Fibroblast of skin of scalp (primary cell): ENCODE measurements at regions not wholly inside any gene's neighbourhood (a gene's known extent, or its start where the extent isn't known, plus 50 kb on each side); places are given as distances from the start of the nearest gene placed in this dataset.
"Not testable (repeated sequence)": the region's sequence is repeated elsewhere in the genome, so short reads cannot be mapped to it uniquely, and the experiment has no call there.

Experiments
- DNase-seq: peaks from one replicate; pipeline ENCODE4 v3.0.0-alpha.2; 2013

- DNase-seq, result no peak
These were observed 684.3 kb upstream of the RAG2 start for GRCh38 chr11:37282367-37282766.

GRCh38 chr11:37280200-37280599 lies 682.2 kb upstream of the RAG2 start:
- DNase-seq, result no peak

DNA sequence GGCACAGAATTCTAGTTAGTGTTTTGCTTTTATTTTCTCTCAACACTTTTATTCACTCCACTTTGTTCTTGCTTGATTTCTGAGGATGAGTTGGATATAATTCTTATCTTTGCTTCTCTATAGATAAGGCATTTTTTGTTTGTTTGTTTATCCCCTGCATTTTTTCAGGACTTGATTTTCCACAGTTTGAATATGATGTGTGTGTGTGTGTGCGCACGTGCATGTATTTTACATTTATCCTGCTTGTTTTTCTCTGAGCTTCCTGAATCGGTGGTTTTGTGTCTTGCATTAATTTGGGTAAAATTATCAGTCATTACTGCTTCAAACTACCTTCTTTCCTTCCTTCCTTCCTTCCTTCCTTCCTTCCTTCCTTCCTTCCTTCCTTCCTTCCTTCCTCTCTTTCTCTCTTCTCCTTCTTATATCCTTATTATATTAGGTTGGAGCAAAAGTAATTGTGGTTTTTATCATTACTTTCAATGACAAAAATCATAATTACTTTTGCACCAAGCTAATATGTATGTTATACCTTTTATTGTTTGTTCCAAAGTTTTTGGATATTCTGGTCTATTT lies 679.9 kb upstream of the RAG2 start:
- no peak for DNase-seq

GRCh38 chr11:37264783-37265182 lies 666.7 kb upstream of the RAG2 start:
- DNase-seq, result no peak

DNA sequence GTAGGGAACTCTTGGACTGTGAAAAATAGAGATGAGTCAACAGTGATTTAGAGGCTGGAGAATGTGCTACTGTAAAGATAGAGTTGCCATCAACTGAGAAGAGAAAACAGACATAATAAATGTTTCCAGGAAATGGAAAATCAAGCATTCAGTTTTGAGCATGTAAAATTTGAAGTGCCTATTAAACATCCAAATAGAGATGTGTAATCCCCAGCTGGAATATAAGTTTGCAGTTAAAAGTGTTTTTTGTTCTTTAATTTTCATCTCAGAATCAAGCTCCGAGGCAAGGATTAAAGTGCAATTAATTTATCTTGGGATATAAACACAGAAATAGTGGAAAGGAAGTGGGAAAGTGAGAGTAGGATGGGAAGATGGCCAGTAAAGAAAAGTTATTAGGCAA lies 666.0 kb upstream of the RAG2 start:
- no peak for DNase-seq

DNA sequence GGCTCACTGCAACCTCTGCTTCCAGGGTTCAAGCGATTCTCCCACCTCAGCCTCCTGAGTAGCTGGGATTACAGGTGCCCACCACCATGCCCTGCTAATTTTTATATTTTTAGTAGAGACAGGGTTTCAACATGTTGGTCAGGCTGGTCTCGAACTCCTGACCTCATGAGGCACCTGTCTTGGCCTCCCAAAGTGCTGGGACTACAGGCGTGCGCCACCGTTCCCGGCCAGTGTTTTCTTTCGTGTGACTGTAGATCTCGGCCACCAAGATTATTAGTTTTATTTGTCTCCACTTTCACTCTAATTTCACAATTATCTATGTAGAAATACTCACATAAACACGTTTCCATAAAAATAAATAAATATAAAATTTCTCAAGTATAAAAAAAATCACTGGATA lies 665.4 kb upstream of the RAG2 start:
- DNase-seq, result not testable (repeated sequence)

GRCh38 chr11:37259734-37260133 lies 661.7 kb upstream of the RAG2 start:
- DNase-seq, result no peak

- no peak for DNase-seq
These were observed 650.1 kb upstream of the RAG2 start for GRCh38 chr11:37248145-37248544.

DNA sequence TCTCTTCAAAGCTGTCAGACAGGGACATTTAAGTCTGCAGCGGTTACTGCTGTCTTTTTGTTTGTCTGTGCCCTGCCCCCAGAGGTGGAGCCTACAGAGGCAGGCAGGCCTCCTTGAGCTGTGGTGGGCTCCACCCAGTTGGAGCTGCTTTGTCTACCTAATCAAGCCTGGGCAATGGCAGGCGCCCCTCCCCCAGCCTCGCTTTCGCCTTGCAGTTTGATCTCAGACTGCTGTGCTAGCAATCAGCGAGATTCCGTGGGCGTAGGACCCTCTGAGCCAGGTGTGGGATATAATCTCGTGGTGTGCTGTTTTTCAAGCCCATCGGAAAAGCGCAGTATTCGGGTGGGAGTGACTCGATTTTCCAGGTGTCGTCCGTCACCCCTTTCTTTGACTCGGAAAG lies 648.1 kb upstream of the RAG2 start:
- DNase-seq, result not testable (repeated sequence)

GRCh38 chr11:37230865-37231264 lies 632.8 kb upstream of the RAG2 start:
- DNase-seq, result no peak

GRCh38 chr11:37223962-37224361 lies 625.9 kb upstream of the RAG2 start:
- DNase-seq, result no peak

DNA sequence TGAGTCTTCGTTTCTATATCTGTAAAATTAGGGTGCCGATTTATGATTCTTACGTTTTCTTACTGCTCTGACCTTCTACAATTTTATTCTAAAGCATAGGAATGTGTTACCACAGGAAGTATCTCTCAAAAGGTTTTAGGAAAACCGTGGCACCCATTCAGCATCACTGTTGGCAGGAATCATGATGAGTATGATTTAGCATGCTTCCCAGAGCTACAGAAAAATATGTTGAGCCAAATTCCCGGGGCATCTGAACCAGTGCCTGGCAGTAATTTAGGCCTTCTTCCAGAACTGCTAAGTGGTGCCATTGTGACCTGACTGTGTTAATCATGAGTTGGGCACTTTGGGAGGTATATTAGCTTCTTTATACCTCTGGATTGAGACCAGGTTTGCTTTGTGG lies 605.0 kb upstream of the RAG2 start:
- DNase-seq, result no peak

DNA sequence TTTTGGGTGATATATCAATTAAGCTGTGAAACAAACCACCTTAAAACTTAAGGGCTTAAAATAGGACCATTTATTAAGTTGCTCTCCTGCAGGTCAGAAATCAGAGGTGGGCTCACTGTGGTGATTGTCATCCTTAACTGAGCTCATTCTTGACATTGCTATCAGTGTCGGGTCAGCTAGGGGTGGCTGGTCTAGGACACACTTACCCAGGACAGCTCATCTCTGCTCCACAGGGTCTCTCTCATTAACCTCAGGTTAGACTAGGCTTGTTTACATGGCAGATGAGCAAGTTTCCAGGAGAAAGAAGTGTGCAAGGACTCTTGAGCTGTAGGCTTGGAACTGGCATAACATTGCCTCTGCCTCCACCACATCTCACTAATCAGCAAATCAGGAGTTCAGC lies 601.0 kb upstream of the RAG2 start:
- DNase-seq, result no peak

DNA sequence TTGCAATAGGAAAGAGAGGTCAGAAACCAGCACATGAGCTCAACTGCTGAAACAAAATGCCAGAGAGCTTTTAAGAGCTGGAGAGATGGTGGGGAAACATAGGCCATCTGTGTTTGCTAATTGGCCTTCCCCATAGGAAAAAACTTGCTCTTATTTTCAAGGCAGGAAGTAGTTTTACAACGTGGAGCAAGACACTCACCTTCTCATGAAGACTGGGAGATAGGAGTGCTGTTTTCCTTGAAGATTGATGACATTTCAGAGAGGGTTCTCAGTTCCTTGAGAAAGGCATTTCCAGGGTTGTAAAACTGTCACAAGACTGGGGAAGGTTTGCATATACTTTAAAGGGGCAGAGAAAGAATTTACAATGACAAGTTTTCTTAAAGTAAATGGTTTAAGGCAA lies 586.3 kb upstream of the RAG2 start:
- no peak for DNase-seq

DNA sequence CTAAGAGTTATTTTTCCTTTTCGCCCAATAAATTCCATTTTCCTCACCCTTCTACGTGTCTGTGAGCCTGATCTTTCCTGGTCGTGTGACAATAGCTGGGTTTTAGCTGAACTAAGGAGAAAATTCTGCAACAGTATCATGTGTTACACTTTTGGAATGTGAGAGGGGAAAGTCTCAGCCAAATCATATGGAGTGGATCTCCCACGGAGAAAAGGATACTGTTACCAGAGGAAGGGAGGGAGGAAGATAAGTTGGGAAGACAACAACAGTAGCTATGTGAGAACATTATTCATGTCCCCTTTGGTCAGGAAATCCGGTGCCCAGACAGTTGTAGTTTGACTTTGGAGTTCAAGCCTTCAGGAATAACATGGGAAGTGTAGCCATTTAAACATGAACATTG lies 584.0 kb upstream of the RAG2 start:
- DNase-seq, result no peak

GRCh38 chr11:37177721-37178120 lies 579.7 kb upstream of the RAG2 start:
- DNase-seq, result no peak

DNA sequence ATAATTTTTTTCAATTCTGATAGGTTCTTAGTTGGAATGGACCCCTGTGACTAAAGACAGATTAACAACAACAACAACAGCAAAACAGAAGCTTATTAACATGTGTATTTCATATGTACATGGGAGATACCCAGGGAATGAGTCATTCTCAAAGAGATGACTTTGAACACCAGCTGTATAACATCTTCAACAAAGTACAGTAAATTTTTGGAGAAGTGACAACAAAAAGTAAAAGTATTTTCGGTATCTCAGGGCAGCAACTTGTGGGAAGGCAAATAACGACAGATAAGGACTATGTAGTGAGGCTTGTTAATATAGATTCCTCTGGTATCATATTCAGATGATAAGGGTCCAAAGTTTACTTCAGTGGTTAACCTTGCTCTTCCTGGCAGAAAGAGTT lies 573.4 kb upstream of the RAG2 start:
- no peak for DNase-seq

DNA sequence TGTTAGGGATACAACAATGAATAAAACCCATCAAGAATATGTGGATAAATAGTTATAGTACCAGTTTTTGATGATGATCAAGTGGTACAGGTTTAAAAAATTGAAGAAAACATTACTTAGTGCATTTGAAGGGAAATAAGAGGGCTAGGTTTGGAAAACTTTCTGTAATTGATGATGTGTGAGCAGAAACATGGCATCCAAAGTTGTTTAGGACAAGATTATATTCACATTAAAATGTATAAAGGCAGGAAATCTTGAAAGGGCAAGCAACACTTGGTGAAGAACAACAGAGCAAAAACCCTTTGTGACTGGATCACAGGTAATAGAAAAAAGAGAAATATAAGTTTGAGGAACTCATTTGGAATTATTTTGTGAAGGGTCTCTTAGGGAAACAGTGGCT lies 572.3 kb upstream of the RAG2 start:
- DNase-seq, result no peak

- DNase-seq, result not testable (repeated sequence)
These were observed 547.4 kb upstream of the RAG2 start for GRCh38 chr11:37145434-37145833.

DNA sequence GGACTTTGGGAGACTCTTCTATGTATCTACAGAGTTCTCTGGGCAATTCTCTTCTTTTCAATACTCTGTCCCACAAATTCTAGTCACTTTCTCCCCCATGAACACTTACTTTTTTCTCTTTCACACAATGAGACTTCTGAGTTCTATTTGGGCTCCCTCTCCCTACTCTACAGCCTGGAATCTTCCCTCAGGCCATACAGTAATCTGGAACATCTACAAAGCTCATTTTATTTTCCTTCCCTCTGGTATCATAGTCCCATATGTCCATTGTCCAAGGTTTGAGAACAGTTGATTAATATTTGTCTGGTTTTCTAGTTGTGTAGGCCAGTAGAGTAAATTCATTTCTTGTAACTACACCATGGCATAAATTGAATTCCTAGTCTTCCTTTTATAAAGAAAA lies 544.6 kb upstream of the RAG2 start:
- DNase-seq, result no peak

GRCh38 chr11:37141707-37142106 lies 543.7 kb upstream of the RAG2 start:
- no peak for DNase-seq

DNA sequence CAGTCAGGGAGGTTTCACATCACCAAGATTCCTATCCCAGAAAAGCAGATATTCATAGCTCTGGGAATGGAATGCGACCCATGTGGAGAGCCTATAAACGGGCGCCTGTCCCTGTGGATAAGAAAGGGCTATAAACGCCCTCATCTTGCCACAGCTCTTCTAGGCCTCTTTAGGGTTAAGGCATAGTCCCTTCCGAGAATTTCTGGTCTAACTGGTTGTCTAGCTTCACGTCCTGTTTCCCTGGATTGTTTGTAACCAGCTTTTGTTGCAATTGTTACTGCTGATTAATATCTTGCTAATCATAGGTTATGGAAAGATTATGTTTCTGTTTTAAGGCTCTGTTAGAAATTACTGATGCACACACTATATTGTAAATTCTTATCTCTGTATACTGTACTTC lies 537.6 kb upstream of the RAG2 start:
- not testable (repeated sequence) for DNase-seq

GRCh38 chr11:37134637-37135036 lies 536.6 kb upstream of the RAG2 start:
- no peak for DNase-seq

DNA sequence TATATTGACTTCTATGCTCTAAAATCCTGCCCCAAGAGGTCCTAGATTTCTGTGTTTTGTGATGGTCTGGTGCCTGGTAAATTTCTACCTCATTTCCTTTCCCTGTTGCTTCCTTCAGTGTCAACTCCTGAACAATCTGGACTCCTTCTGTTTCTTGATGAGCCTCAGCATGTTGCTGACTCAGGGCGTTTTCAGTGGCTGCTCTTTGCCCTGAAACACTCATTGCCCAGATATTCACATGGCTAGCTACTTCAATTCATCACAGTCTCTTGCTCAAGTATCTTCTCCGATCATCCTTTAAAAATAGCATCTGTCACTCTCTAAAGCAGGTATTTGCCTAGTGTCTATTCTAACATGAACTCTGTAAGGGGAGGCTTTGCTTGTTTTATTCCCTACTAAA lies 526.3 kb upstream of the RAG2 start:
- no peak for DNase-seq

DNA sequence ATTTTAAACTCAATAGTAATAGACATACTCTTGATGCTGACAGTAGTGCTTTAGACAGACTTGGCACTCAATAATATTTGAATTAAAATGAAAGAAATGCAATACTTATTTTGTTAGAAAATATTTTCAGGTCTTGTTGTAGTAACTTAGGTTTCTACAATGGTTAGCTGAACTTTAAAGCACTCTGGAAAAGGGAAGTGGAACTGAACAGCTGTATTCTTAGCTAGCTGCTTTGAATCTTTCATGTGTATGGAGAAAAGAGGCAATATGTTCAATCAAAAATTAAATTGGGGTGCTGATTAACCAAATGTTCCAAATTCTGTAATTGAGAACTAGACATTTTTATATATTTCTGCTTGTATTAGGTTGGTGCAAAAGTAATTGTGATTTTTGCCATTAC lies 517.9 kb upstream of the RAG2 start:
- no peak for DNase-seq

DNA sequence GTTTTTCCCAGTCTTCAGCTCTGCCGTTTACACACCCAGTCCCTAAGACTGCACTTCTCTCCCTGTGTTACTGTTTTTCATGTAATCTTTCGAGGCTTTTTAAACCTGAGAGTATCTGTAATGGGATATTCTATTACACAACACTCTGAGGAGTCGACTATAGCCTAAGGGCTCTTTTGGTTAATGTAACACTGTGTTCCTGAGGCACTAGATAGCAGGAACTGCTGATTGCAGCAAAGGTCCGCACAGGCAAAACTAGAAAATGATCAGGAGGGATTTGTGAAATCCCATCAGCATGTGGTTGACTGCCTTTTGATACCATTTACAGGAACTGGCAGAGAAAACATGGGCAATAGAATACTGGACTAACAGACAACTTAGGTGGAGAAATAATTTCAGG lies 512.3 kb upstream of the RAG2 start:
- DNase-seq, result no peak
